ENCODE measurements at regions not wholly inside any gene's neighbourhood (a gene's known extent, or its start where the extent isn't known, plus 50 kb on each side); places are given as distances from the start of the nearest gene placed in this dataset.

GRCh38 chr11:119504371-119504770 is 81.4 kb upstream of the THY1 start:
- no peaks in the 10 kb centered on the region for H3K79me2 ChIP-seq (ENCODE audit: insufficient read depth)
- peaks cover 9% of the 10 kb centered on the region; the same call in 1 of the 2 replicates for H3K27me3 ChIP-seq (ENCODE audit: insufficient read depth)
- H3K9me2 ChIP-seq: no peaks in the 10 kb centered on the region
- H3K4me2 ChIP-seq: no peak overlapping the region
- H4K20me1 ChIP-seq (ENCODE audit: insufficient read depth): no peaks in the 10 kb centered on the region
- TF ChIP-seq RXRA (IDR thresholded peaks at IDR 0.05; ENCODE audit: borderline replicate concordance, low read depth) (no peak), MEF2A (IDR thresholded peaks at IDR 0.05; ENCODE audit: borderline replicate concordance, low read depth) (no peak), GATA2 (CRISPR knock-in tag; IDR thresholded peaks at IDR 0.05) (no peak), EP300 (IDR thresholded peaks at IDR 0.05; ENCODE audit: borderline replicate concordance in 1 of 2, low read depth in 1 of 2, low read length in 1 of 2) (no peak), TCF12 (IDR thresholded peaks at IDR 0.05) (no peak), GABPA (IDR thresholded peaks at IDR 0.05; ENCODE audit: low read depth) (no peak), REST (IDR thresholded peaks at IDR 0.05; ENCODE audit: low read depth, low read length) (no peak), JUND (IDR thresholded peaks at IDR 0.05) (no peak), FOSL2 (IDR thresholded peaks at IDR 0.05; ENCODE audit: borderline replicate concordance, low read depth) (no peak), SMC3 (IDR thresholded peaks at IDR 0.05; ENCODE audit: low read depth, low read length) (no peak), FOXM1 (IDR thresholded peaks at IDR 0.05; ENCODE audit: low read depth) (no peak), ELF1 (IDR thresholded peaks at IDR 0.05) (no peak), YY1 (IDR thresholded peaks at IDR 0.05; ENCODE audit: low read depth) (no peak), NRF1 (IDR thresholded peaks at IDR 0.05; ENCODE audit: low read depth, low read length) (no peak), NFIC (IDR thresholded peaks at IDR 0.05; ENCODE audit: borderline replicate concordance) (no peak)
- TF ChIP-seq, protein P1, sequence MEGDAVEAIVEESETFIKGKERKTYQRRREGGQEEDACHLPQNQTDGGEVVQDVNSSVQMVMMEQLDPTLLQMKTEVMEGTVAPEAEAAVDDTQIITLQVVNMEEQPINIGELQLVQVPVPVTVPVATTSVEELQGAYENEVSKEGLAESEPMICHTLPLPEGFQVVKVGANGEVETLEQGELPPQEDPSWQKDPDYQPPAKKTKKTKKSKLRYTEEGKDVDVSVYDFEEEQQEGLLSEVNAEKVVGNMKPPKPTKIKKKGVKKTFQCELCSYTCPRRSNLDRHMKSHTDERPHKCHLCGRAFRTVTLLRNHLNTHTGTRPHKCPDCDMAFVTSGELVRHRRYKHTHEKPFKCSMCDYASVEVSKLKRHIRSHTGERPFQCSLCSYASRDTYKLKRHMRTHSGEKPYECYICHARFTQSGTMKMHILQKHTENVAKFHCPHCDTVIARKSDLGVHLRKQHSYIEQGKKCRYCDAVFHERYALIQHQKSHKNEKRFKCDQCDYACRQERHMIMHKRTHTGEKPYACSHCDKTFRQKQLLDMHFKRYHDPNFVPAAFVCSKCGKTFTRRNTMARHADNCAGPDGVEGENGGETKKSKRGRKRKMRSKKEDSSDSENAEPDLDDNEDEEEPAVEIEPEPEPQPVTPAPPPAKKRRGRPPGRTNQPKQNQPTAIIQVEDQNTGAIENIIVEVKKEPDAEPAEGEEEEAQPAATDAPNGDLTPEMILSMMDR (IDR thresholded peaks at IDR 0.05): no peak
- TF ChIP-seq, protein P2, sequence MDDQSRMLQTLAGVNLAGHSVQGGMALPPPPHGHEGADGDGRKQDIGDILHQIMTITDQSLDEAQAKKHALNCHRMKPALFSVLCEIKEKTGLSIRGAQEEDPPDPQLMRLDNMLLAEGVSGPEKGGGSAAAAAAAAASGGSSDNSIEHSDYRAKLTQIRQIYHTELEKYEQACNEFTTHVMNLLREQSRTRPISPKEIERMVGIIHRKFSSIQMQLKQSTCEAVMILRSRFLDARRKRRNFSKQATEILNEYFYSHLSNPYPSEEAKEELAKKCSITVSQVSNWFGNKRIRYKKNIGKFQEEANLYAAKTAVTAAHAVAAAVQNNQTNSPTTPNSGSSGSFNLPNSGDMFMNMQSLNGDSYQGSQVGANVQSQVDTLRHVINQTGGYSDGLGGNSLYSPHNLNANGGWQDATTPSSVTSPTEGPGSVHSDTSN (IDR thresholded peaks at IDR 0.05): no peak
- TF ChIP-seq, protein P3, sequence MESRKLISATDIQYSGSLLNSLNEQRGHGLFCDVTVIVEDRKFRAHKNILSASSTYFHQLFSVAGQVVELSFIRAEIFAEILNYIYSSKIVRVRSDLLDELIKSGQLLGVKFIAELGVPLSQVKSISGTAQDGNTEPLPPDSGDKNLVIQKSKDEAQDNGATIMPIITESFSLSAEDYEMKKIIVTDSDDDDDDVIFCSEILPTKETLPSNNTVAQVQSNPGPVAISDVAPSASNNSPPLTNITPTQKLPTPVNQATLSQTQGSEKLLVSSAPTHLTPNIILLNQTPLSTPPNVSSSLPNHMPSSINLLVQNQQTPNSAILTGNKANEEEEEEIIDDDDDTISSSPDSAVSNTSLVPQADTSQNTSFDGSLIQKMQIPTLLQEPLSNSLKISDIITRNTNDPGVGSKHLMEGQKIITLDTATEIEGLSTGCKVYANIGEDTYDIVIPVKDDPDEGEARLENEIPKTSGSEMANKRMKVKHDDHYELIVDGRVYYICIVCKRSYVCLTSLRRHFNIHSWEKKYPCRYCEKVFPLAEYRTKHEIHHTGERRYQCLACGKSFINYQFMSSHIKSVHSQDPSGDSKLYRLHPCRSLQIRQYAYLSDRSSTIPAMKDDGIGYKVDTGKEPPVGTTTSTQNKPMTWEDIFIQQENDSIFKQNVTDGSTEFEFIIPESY (IDR thresholded peaks at IDR 0.05; ENCODE audit: borderline replicate concordance, low read depth): no peak
- H3K36me3 ChIP-seq (replicated peaks in 1 of 2; ENCODE audit: control insufficient read depth in 1 of 2, insufficient read depth in 2 of 2, low read length in 1 of 2): no peaks in the 10 kb centered on the region
- no peak overlapping the region for H3K9ac ChIP-seq
- DNase-seq: no peak
- CTCF ChIA-PET: interaction anchor here (1.0 kb wide), 2 partner anchors 11 to 225 kb away, joined by 3 read pairs; no protein-coding TSS in a partner anchor
- no peak overlapping the region for H2AFZ ChIP-seq (ENCODE audit: low read depth)
- 57% methylated on average over 1 of the region's 1 CpG for WGBS (ENCODE audit: low lambda C conversion rate)
- POLR2A ChIA-PET: interaction anchor here (1.0 kb wide), 1 partner anchor 11 kb away, joined by 3 read pairs; no protein-coding TSS in a partner anchor
- no peak overlapping the region for H3K27ac ChIP-seq (ENCODE audit: low read depth in 2 of 2, low read length in 1 of 2)
- H3F3A ChIP-seq (replicated peaks; ENCODE audit: insufficient read depth): no peaks in the 10 kb centered on the region
- H3K9me3 ChIP-seq: no peaks in the 10 kb centered on the region
- H3K4me1 ChIP-seq (ENCODE audit: control insufficient read depth in 1 of 2, insufficient read depth in 2 of 2, low read depth in 1 of 2, low read length in 1 of 2): peaks cover 0 to 3% of the 10 kb centered on the region in 2 experiments; a peak in 1 of 4 replicates
- no peak overlapping the region for H3K4me3 ChIP-seq (ENCODE audit: low read depth in 2 of 2, low read length in 1 of 2)

Data from SK-N-SH (cell line).